Right lobe of liver (tissue), 4 donors: ENCODE measurements at regions not wholly inside any gene's neighbourhood (a gene's known extent, or its start where the extent isn't known, plus 50 kb on each side); places are given as distances from the start of the nearest gene placed in this dataset.

Experiments
- CTCF ChIP-seq, 4 donors: fragments of 200-600 bp in 3 of 4; fragments of 450-650 bp in 1 of 4; IDR thresholded peaks; one replicate each; pipeline versions ENCODE4 v1.5.1 to v1.8.0; 2016 to 2022; ENCODE audit warnings: antibody characterized with exemption in 4 of 4, mild to moderate bottlenecking in 2 of 4
- POLR2A ChIP-seq: fragments of 450-650 bp; IDR thresholded peaks from one replicate; pipeline ENCODE4 v1.6.1; 2017; ENCODE audit warnings: antibody characterized with exemption, mild to moderate bottlenecking
- donor health status: DM: no; HTN: no; CAD: no.
- donor health status: DM: no; HTN: no; CAD: no.
- donor health status: DM: no; HTN: yes; CAD: no.

- no peak for TF ChIP-seq CTCF (IDR thresholded peaks at IDR 0.05)
- no peak for TF ChIP-seq POLR2A
These were observed 415.8 kb upstream of the PIK3R1 start for GRCh38 chr5:67799732-67800234.
